H1 (cell line): ENCODE measurements at regions not wholly inside any gene's neighbourhood (a gene's known extent, or its start where the extent isn't known, plus 50 kb on each side); places are given as distances from the start of the nearest gene placed in this dataset.

Experiments
- CTCF ChIA-PET: fragments of 300-600 bp; sonication (Branson Sonifier 250); formaldehyde crosslinking; loops from one replicate; lab custom pipeline; 2021; ENCODE audit not compliant: partially characterized antibody; lab: Charles Lee
- POLR2A ChIA-PET: fragments of 300-600 bp; sonication (Branson Sonifier 250); formaldehyde crosslinking; loops from one replicate; lab custom pipeline; 2021; ENCODE audit warnings: inconsistent platforms; ENCODE audit not compliant: partially characterized antibody; lab: Charles Lee
- DNase-seq, 2 experiments: peaks; one replicate each; pipeline versions ENCODE4 v3.0.0 to v3.0.0-alpha.2; 2010 to 2022; ENCODE audit warnings: low spot score in 2 of 2, low read depth in 1 of 2, mixed read lengths in 1 of 2
- FAIRE-seq: peaks from 2 replicates; lab custom pipeline; 2011; peaks lifted over from hg19 to GRCh38; lab: Jason Lieb, UNC
- H2AFZ ChIP-seq: 2 replicates; pipeline ENCODE4 v1.8.1; 2012; ENCODE audit warnings: low read length, inconsistent platforms
- H2AK5ac ChIP-seq: 2 replicates; pipeline ENCODE4 v1.6.1; 2013; ENCODE audit warnings: low read depth, low read length
- H2BK120ac ChIP-seq: replicated peaks from 2 replicates; pipeline ENCODE3; 2013; ENCODE audit warnings: low read depth, low read length, inconsistent platforms
- H2BK12ac ChIP-seq: 2 replicates; pipeline ENCODE4 v1.6.1; 2013; ENCODE audit warnings: low read depth, low read length
- H2BK15ac ChIP-seq: 2 replicates; pipeline ENCODE4 v1.6.1; 2013; ENCODE audit warnings: low read length
- H2BK20ac ChIP-seq: 2 replicates; pipeline ENCODE4 v1.6.1; 2013; ENCODE audit warnings: low read length
- H2BK5ac ChIP-seq: 2 replicates; pipeline ENCODE4 v1.6.1; 2013; ENCODE audit warnings: low read depth, low read length
- H3K14ac ChIP-seq: 2 replicates; pipeline ENCODE4 v1.6.1; 2013; ENCODE audit warnings: inconsistent platforms; ENCODE audit not compliant: insufficient read length
- H3K18ac ChIP-seq: 2 replicates; pipeline ENCODE4 v1.6.1; 2013; ENCODE audit warnings: low read length; ENCODE audit errors: extremely low read depth
- H3K23ac ChIP-seq: 2 replicates; pipeline ENCODE4 v1.6.1; 2013; ENCODE audit warnings: inconsistent platforms; ENCODE audit not compliant: insufficient read length
- H3K23me2 ChIP-seq: 2 replicates; pipeline ENCODE4 v1.6.1; 2013; ENCODE audit warnings: low read depth, low read length
- H3K27ac ChIP-seq: 2 replicates; pipeline ENCODE4 v1.6.1; 2011; ENCODE audit warnings: low read depth, low read length, inconsistent platforms
- H3K27me3 ChIP-seq, 4 experiments: replicated peaks in 1 of 4; 1 replicate in 1 of 4; 2 replicates in 3 of 4; pipeline versions ENCODE4 v1.6.1 to v1.8.1; 2011 to 2013; ENCODE audit warnings: low read length in 3 of 4, mild to moderate bottlenecking in 3 of 4, inconsistent platforms in 2 of 4, mixed read lengths in 2 of 4, moderate library complexity in 1 of 4; ENCODE audit not compliant: control insufficient read depth in 3 of 4, insufficient read depth in 3 of 4; ENCODE audit errors: extremely low read depth in 1 of 4
- H3K36me3 ChIP-seq, 4 experiments: 2 replicates each; pipeline versions ENCODE4 v1.6.1 to v1.8.1; 2011 to 2013; ENCODE audit warnings: mild to moderate bottlenecking in 4 of 4, low read length in 3 of 4, moderate library complexity in 2 of 4, control low read depth in 1 of 4, inconsistent platforms in 1 of 4; ENCODE audit not compliant: insufficient read depth in 4 of 4, control insufficient read depth in 2 of 4
- H3K4ac ChIP-seq: replicated peaks from 2 replicates; pipeline ENCODE3; 2013; ENCODE audit warnings: low read length, low read depth, mixed read lengths, inconsistent platforms; ENCODE audit not compliant: insufficient read length
- H3K4me1 ChIP-seq, 4 experiments: replicated peaks in 1 of 4; 1 replicate in 1 of 4; 2 replicates in 3 of 4; pipeline versions ENCODE4 v1.6.1 to v1.8.1; 2011 to 2013; ENCODE audit warnings: low read length in 3 of 4, inconsistent platforms in 2 of 4, mixed read lengths in 1 of 4; ENCODE audit not compliant: insufficient read depth in 4 of 4, control insufficient read depth in 3 of 4
- H3K4me2 ChIP-seq, 2 experiments: 2 replicates each; pipeline versions ENCODE4 v1.6.1 to v1.8.1; 2011 to 2013; ENCODE audit warnings: low read depth in 2 of 2, low read length in 2 of 2, control low read depth in 1 of 2, inconsistent platforms in 1 of 2, mild to moderate bottlenecking in 1 of 2; ENCODE audit not compliant: insufficient read depth in 1 of 2
- H3K4me3 ChIP-seq, 4 experiments: fragments of 200-600, 300-600 bp in 1 of 4; sonication (generic), shearing (Covaris generic), sonication (Bioruptor Twin) in 1 of 4; 2 replicates each; pipeline versions ENCODE4 v1.5.1 to v1.8.1; 2011 to 2016; ENCODE audit warnings: low read length in 4 of 4, low read depth in 3 of 4, control low read depth in 2 of 4, inconsistent platforms in 2 of 4, mild to moderate bottlenecking in 2 of 4, mixed read lengths in 1 of 4, moderate library complexity in 1 of 4; ENCODE audit not compliant: insufficient read depth in 2 of 4; ENCODE audit errors: extremely low read depth in 1 of 4
- H3K56ac ChIP-seq: replicated peaks from 2 replicates; pipeline ENCODE3; 2013; ENCODE audit warnings: low read depth, mild to moderate bottlenecking, mixed read lengths, low read length, inconsistent platforms; ENCODE audit not compliant: insufficient read length
- H3K79me1 ChIP-seq: 2 replicates; pipeline ENCODE4 v1.6.1; 2013; ENCODE audit warnings: low read depth, low read length, control low read depth
- H3K79me2 ChIP-seq, 2 experiments: 2 replicates each; pipeline versions ENCODE4 v1.6.1 to v1.8.1; 2012 to 2013; ENCODE audit warnings: low read length in 2 of 2, mild to moderate bottlenecking in 2 of 2, inconsistent platforms in 1 of 2; ENCODE audit not compliant: insufficient read depth in 2 of 2, control insufficient read depth in 1 of 2
- H3K9ac ChIP-seq, 4 experiments: replicated peaks in 1 of 4; 1 replicate in 1 of 4; 2 replicates in 3 of 4; pipeline versions ENCODE4 v1.6.1 to v1.8.1; 2011 to 2013; ENCODE audit warnings: low read depth in 3 of 4, low read length in 3 of 4, control low read depth in 2 of 4, mild to moderate bottlenecking in 2 of 4, moderate library complexity in 2 of 4, inconsistent platforms in 1 of 4; ENCODE audit errors: extremely low read depth in 1 of 4
- H3K9me3 ChIP-seq, 2 experiments: 2 replicates each; pipeline versions ENCODE4 v1.6.1 to v1.8.1; 2012 to 2013; ENCODE audit warnings: mild to moderate bottlenecking in 2 of 2, moderate library complexity in 2 of 2, control low read depth in 1 of 2, inconsistent platforms in 1 of 2, low read depth in 1 of 2, low read length in 1 of 2, mixed read lengths in 1 of 2; ENCODE audit not compliant: insufficient read depth in 2 of 2
- H4K20me1 ChIP-seq, 2 experiments: replicated peaks in 1 of 2; 2 replicates each; pipeline versions ENCODE3 to v1.8.1; 2011 to 2013; ENCODE audit warnings: inconsistent platforms in 2 of 2, low read length in 2 of 2, mild to moderate bottlenecking in 1 of 2; ENCODE audit not compliant: insufficient read depth in 2 of 2, control insufficient read depth in 1 of 2
- H4K5ac ChIP-seq: 2 replicates; pipeline ENCODE4 v1.6.1; 2013; ENCODE audit warnings: low read length, low read depth, mixed read lengths, inconsistent platforms; ENCODE audit not compliant: insufficient read length
- H4K8ac ChIP-seq: 2 replicates; pipeline ENCODE4 v1.8.0; 2013; ENCODE audit warnings: mild to moderate bottlenecking, moderate library complexity, low read length, inconsistent platforms; ENCODE audit not compliant: insufficient read depth; ENCODE audit errors: extremely low read depth
- H4K91ac ChIP-seq: replicated peaks from 2 replicates; pipeline ENCODE3; 2013; ENCODE audit warnings: low read length, mixed read lengths, inconsistent platforms; ENCODE audit not compliant: insufficient read length
- CBX5 ChIP-seq: fragments of 300-800, 300-1000 bp; sonication (generic); IDR thresholded peaks from 2 replicates; pipeline ENCODE4 v1.7.1; 2016; ENCODE audit warnings: antibody characterized with exemption, low read length, low read depth
- CREB1 ChIP-seq: IDR thresholded peaks from 2 replicates; pipeline ENCODE4 v1.6.1; 2012; ENCODE audit warnings: inconsistent platforms
- FOSL1 ChIP-seq: IDR thresholded peaks from 2 replicates; pipeline ENCODE4 v1.6.1; 2011; ENCODE audit warnings: mild to moderate bottlenecking, low read depth, low read length, moderate library complexity; ENCODE audit not compliant: insufficient read depth
- KDM4A ChIP-seq: IDR thresholded peaks from one replicate; pipeline ENCODE4 v1.7.1; 2012; ENCODE audit warnings: low read depth, mild to moderate bottlenecking, moderate library complexity, low read length, inconsistent platforms; ENCODE audit not compliant: severe bottlenecking
- MAFK ChIP-seq: IDR thresholded peaks from 2 replicates; pipeline ENCODE4 v1.6.1; 2012; ENCODE audit warnings: low read depth, mild to moderate bottlenecking, improper control_type of control experiment, low read length
- POLR2A ChIP-seq, 2 experiments: IDR thresholded peaks; 1 replicate in 1 of 2; 2 replicates in 1 of 2; pipeline ENCODE4 v1.6.1; 2011; ENCODE audit warnings: low read depth in 2 of 2, low read length in 2 of 2, mild to moderate bottlenecking in 2 of 2; ENCODE audit errors: control extremely low read depth in 1 of 2
- RBBP5 ChIP-seq: IDR thresholded peaks from 2 replicates; pipeline ENCODE4 v1.7.1; 2012; ENCODE audit warnings: low read depth, mild to moderate bottlenecking, inconsistent platforms, low read length, moderate library complexity, borderline replicate concordance
- RNF2 ChIP-seq: fragments of 200-900, 300-1000 bp; sonication (generic); IDR thresholded peaks from 2 replicates; pipeline ENCODE4 v1.7.1; 2016; ENCODE audit warnings: borderline replicate concordance, low read depth, mild to moderate bottlenecking, antibody characterized with exemption, low read length; ENCODE audit not compliant: poor library complexity, severe bottlenecking; ENCODE audit errors: missing control alignments
- SAP30 ChIP-seq: fragments of 300-600 bp; sonication (generic); IDR thresholded peaks from 2 replicates; pipeline ENCODE4 v1.7.1; 2012; ENCODE audit warnings: low read length, moderate library complexity, mild to moderate bottlenecking, inconsistent platforms; ENCODE audit not compliant: insufficient read depth, insufficient replicate concordance
- SIX5 ChIP-seq: IDR thresholded peaks from 2 replicates; pipeline ENCODE4 v1.6.1; 2011; ENCODE audit warnings: mild to moderate bottlenecking, low read depth, low read length
- SP4 ChIP-seq: IDR thresholded peaks from 2 replicates; pipeline ENCODE4 v1.6.1; 2012; ENCODE audit warnings: low read length, inconsistent platforms
- SUZ12 ChIP-seq: fragments of 200-600 bp; sonication (generic); IDR thresholded peaks from 2 replicates; pipeline ENCODE4 v1.6.1; 2012; ENCODE audit warnings: mild to moderate bottlenecking, inconsistent platforms, low read length, moderate library complexity, mixed read lengths
- WGBS, 2 experiments: shearing (Covaris generic) in 1 of 2; methylation state at CpG; one replicate each; pipeline versions ENCODE4 v1.1.6 to v1.1.7; 2013 to 2015; ENCODE audit warnings: low lambda C conversion rate in 2 of 2, mixed read lengths in 2 of 2, inconsistent platforms in 1 of 2, low coverage in 1 of 2, missing lambda C conversion rate in 1 of 2; ENCODE audit not compliant: insufficient replicate concordance in 2 of 2, insufficient coverage in 1 of 2, insufficient read length in 1 of 2; ENCODE audit errors: extremely low coverage in 1 of 2, missing lambda C conversion rate in 1 of 2; 5-methylcytosine and 5-hydroxymethylcytosine counted together
- TF ChIP-seq, protein P1 (sequence below), 3 experiments: IDR thresholded peaks; 1 replicate in 2 of 3; 2 replicates in 1 of 3; pipeline versions ENCODE4 v1.5.1 to v1.6.1; 2011; ENCODE audit warnings: low read length in 3 of 3, mild to moderate bottlenecking in 3 of 3, inconsistent platforms in 2 of 3, low read depth in 1 of 3, moderate library complexity in 1 of 3; ENCODE audit not compliant: insufficient read depth in 1 of 3; ENCODE audit errors: control extremely low read depth in 1 of 3

DNA sequence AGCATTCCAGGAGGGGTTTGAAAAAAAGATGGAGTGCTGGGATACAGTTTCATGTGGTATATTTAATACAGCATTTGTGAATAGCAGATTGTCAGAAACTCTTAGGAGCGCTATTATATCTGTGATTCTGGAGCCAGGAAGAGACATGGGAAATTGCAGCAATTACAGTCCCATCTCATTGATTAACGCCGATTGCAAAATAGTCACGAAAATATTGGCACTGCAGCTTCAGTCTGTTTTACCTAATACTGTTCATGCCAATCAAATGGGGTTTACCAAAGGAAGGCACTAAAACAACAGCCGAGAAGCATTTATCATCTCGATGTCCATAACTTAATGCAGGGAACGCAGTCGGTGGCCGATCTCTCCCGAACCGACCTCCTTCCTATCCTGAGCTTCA is 295.8 kb downstream of the TEX29 start:
- Histone ChIP-seq H4K8ac (no peak overlapping the region), H3K36me3 (no peaks in the 10 kb centered on the region), H3K23ac (no peak overlapping the region), H2BK12ac (no peak overlapping the region), H4K20me1 (peaks cover 0 to 4% of the 10 kb centered on the region in 2 experiments), H2BK120ac (no peak overlapping the region), H4K91ac (no peak overlapping the region), H2AFZ (no peak overlapping the region), H3K9me3 (no peaks in the 10 kb centered on the region), H3K4me3 (no peak overlapping the region), H3K79me1 (no peaks in the 10 kb centered on the region), H3K23me2 (peaks cover 4% of the 10 kb centered on the region; the same call in 1 of the 2 replicates), H3K27me3 (no peaks in the 10 kb centered on the region), H3K4me2 (no peak overlapping the region), H3K79me2 (no peaks in the 10 kb centered on the region), H2BK20ac (no peak overlapping the region), H3K56ac (no peak overlapping the region), H4K5ac (no peak overlapping the region), H3K27ac (no peak overlapping the region), H3K18ac (no peak overlapping the region), H3K4me1 (no peaks in the 10 kb centered on the region), H3K14ac (no peak overlapping the region), H3K4ac (no peak overlapping the region), H2BK5ac (no peak overlapping the region), H2BK15ac (no peak overlapping the region), H2AK5ac (no peak overlapping the region), H3K9ac (no peak overlapping the region)
- no peak for FAIRE-seq
- POLR2A ChIA-PET = no interaction called here
- CTCF ChIA-PET = no interaction called here
- DNase-seq = no peak
- 92% methylated on average over 11 of the region's 11 CpGs; no CpG with 5 or more reads in 1 of the 2 experiments for WGBS, 2 experiments
- no peak for TF ChIP-seq CBX5
- TF ChIP-seq SAP30 = no peak
- TF ChIP-seq MAFK = no peak
- no peak for TF ChIP-seq SIX5
- TF ChIP-seq SP4 = no peak
- TF ChIP-seq, protein P1, sequence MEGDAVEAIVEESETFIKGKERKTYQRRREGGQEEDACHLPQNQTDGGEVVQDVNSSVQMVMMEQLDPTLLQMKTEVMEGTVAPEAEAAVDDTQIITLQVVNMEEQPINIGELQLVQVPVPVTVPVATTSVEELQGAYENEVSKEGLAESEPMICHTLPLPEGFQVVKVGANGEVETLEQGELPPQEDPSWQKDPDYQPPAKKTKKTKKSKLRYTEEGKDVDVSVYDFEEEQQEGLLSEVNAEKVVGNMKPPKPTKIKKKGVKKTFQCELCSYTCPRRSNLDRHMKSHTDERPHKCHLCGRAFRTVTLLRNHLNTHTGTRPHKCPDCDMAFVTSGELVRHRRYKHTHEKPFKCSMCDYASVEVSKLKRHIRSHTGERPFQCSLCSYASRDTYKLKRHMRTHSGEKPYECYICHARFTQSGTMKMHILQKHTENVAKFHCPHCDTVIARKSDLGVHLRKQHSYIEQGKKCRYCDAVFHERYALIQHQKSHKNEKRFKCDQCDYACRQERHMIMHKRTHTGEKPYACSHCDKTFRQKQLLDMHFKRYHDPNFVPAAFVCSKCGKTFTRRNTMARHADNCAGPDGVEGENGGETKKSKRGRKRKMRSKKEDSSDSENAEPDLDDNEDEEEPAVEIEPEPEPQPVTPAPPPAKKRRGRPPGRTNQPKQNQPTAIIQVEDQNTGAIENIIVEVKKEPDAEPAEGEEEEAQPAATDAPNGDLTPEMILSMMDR (IDR thresholded peaks at IDR 0.05; ENCODE audit: control extremely low read depth in 1 of 3, insufficient read depth in 1 of 3, low read depth in 1 of 3, low read length in 3 of 3) = no peak
- no peak for TF ChIP-seq RBBP5
- TF ChIP-seq FOSL1 = no peak
- TF ChIP-seq POLR2A (IDR thresholded peaks at IDR 0.05; ENCODE audit: control extremely low read depth in 1 of 2, low read depth in 2 of 2, low read length in 2 of 2) = no peak
- no peak for TF ChIP-seq CREB1
- no peak for TF ChIP-seq KDM4A
- TF ChIP-seq RNF2 = no peak
- no peak for TF ChIP-seq SUZ12
